Transverse colon (tissue), 4 donors: ENCODE measurements at regions not wholly inside any gene's neighbourhood (a gene's known extent, or its start where the extent isn't known, plus 50 kb on each side); places are given as distances from the start of the nearest gene placed in this dataset.

Experiments used
- DNase-seq: peaks from one replicate; pipeline ENCODE4 v3.0.0-alpha.2; 2019
- H3K27ac ChIP-seq, 4 donors: fragments of 200-600 bp; sonication (generic); 2 replicates each; pipeline ENCODE4 v1.5.1; 2016 to 2018; ENCODE audit warnings: inconsistent platforms in 4 of 4
- H3K27me3 ChIP-seq: fragments of 200-600 bp; sonication (generic); 2 replicates; pipeline ENCODE4 v1.5.1; 2017; ENCODE audit warnings: inconsistent platforms
- H3K36me3 ChIP-seq, 4 donors: fragments of 200-600 bp; sonication (generic); 2 replicates each; pipeline ENCODE4 v1.5.1; 2017 to 2019; ENCODE audit warnings: inconsistent platforms in 4 of 4
- H3K4me1 ChIP-seq, 4 donors: fragments of 200-600 bp; sonication (generic); 2 replicates each; pipeline ENCODE4 v1.5.1; 2017 to 2020; ENCODE audit warnings: inconsistent platforms in 4 of 4
- H3K4me3 ChIP-seq, 4 donors: fragments of 200-600 bp; sonication (generic); 1 replicate in 1 of 4; 2 replicates in 3 of 4; pipeline versions ENCODE4 v1.5.1 to v1.6.1; 2017 to 2019; ENCODE audit warnings: inconsistent platforms in 4 of 4
- H3K9me3 ChIP-seq, 2 donors: fragments of 200-600 bp; sonication (generic); 2 replicates each; pipeline ENCODE4 v1.5.1; 2017 to 2019; ENCODE audit warnings: inconsistent platforms in 2 of 2
- EP300 ChIP-seq: sonication (generic); formaldehyde crosslinking; IDR thresholded peaks from one replicate; pipeline ENCODE4 v1.6.1; 2017; ENCODE audit warnings: antibody characterized with exemption, low read depth
- POLR2A ChIP-seq: fragments of 450-650 bp; IDR thresholded peaks from one replicate; pipeline ENCODE4 v1.6.1; 2016; ENCODE audit warnings: antibody characterized with exemption, mild to moderate bottlenecking, moderate library complexity
- POLR2AphosphoS5 ChIP-seq, 3 donors: sonication (generic); formaldehyde crosslinking; IDR thresholded peaks; one replicate each; pipeline ENCODE4 v1.6.1; 2016; ENCODE audit warnings: antibody characterized with exemption in 3 of 3
- WGBS, 2 donors: methylation state at CpG; one replicate each; pipeline ENCODE4 v1.1.5; 2018; ENCODE audit warnings: low coverage in 1 of 2; 5-methylcytosine and 5-hydroxymethylcytosine counted together
- in situ Hi-C, 4 donors: fragments of 200-750 bp; cut with MboI; loops; one replicate each; pipeline versions ENCODE4 v1.15.0 to v1.15.1; 2017; ENCODE audit warnings: low sequenced_read_pairs in 3 of 4, low pct_ligation_motif_present in 1 of 4, low pct_unique_long_range_greater_than_20kb in 1 of 4
- intact Hi-C: fragments of 100-400 bp; cut with DNase I; formaldehyde crosslinking; loops from one replicate; pipeline ENCODE4 v1.15.1; 2023; ENCODE audit warnings: low total_unique reads
- TF ChIP-seq, protein P1 (sequence below), 5 experiments: fragments of 200-600 bp in 3 of 5; fragments of 450-650 bp in 2 of 5; sonication (generic) in 3 of 5; IDR thresholded peaks; 1 replicate in 2 of 5; 2 replicates in 3 of 5; pipeline ENCODE4 v1.5.1; 2016 to 2017; ENCODE audit warnings: antibody characterized with exemption in 5 of 5, inconsistent platforms in 3 of 5, mild to moderate bottlenecking in 2 of 5, moderate library complexity in 1 of 5

DNA sequence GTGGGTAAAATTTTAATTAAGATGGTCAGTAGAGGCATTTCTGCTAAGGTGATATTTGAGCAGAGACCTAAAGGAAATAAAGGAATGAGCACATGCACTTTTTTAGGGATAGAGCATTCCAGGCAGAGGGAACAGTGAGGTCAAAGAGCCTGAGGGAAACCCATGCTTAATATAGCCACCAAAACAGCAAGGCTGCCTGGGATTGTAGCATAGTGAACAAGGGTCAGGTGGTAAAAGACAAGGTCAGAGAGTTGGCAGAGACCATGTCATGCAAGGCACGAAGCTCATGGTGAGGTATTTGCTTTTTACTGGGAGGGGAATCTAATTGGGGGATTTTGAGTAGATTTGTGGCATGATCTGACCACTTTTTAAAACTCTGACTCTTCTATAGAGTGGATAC, 344.6 kb upstream of the LRRC7 start:
- Histone ChIP-seq H3K27me3 (no peaks in the 10 kb centered on the region), H3K4me1 (no peaks in the 10 kb centered on the region), H3K36me3 (no peaks in the 10 kb centered on the region), H3K9me3 (no peaks in the 10 kb centered on the region), H3K4me3 (no peak overlapping the region), H3K27ac (no peak overlapping the region)
- DNase-seq = no peak
- in situ Hi-C loops = no loop called here
- no peak for TF ChIP-seq POLR2AphosphoS5 (IDR thresholded peaks at IDR 0.05)
- TF ChIP-seq, protein P1, sequence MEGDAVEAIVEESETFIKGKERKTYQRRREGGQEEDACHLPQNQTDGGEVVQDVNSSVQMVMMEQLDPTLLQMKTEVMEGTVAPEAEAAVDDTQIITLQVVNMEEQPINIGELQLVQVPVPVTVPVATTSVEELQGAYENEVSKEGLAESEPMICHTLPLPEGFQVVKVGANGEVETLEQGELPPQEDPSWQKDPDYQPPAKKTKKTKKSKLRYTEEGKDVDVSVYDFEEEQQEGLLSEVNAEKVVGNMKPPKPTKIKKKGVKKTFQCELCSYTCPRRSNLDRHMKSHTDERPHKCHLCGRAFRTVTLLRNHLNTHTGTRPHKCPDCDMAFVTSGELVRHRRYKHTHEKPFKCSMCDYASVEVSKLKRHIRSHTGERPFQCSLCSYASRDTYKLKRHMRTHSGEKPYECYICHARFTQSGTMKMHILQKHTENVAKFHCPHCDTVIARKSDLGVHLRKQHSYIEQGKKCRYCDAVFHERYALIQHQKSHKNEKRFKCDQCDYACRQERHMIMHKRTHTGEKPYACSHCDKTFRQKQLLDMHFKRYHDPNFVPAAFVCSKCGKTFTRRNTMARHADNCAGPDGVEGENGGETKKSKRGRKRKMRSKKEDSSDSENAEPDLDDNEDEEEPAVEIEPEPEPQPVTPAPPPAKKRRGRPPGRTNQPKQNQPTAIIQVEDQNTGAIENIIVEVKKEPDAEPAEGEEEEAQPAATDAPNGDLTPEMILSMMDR (IDR thresholded peaks at IDR 0.05) = no peak
- intact Hi-C loops = no loop called here
- WGBS, 2 donors = 30% methylated on average over 1 of the region's 1 CpG; no CpG with 5 or more reads in 1 of the 2 donors

DNA sequence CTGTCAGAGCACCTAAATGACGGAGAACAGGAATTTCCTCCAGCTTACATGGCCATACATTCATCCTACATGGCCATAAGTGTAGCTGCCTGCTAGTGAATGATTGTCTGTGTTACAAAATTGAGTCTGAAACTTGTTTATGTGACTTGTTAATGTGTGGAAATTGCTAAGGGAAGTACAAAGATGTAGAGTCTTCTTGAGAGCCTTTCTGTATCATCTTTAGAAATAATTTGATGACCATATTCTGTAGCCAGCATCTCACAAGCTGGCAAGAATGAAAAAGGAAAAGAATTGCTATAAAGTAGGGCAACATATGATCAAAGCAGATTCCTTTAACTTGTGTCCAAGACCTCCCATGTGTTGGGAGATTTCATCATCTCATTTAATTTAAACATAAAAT, 339.2 kb upstream of the LRRC7 start:
- no peak for DNase-seq
- TF ChIP-seq POLR2A = no peak
- TF ChIP-seq, protein P1 (IDR thresholded peaks at IDR 0.05) = no peak
- TF ChIP-seq POLR2AphosphoS5 (IDR thresholded peaks at IDR 0.05) = no peak
- TF ChIP-seq EP300 = no peak
- H3K4me1 ChIP-seq = no peaks in the 10 kb centered on the region
- no peak overlapping the region for H3K4me3 ChIP-seq
- 0% methylated on average over 1 of the region's 1 CpG for WGBS, 2 donors
- H3K9me3 ChIP-seq = no peaks in the 10 kb centered on the region
- intact Hi-C loops = no loop called here
- H3K27me3 ChIP-seq = no peaks in the 10 kb centered on the region
- H3K27ac ChIP-seq = no peak overlapping the region
- in situ Hi-C loops = no loop called here
- H3K36me3 ChIP-seq = no peaks in the 10 kb centered on the region

DNA sequence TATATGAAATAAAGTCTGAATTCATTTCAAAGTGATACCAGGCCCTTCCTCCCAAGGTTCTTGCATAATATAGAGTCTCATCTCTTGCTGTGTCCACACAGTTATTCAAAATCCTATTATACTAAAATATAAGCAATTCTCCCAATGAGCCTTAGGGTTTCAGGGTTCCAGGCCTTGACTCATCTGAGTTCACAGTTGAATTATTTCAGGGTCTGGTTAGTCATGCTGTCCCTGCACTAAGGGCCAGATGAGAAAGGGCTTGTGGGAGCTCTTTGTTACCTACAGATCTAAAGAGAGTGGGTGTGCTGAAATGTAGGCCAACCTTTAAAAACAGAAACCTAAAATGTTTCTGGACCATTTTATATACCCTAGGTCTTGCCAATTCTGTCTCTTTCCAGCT, 337.5 kb upstream of the LRRC7 start:
- Histone ChIP-seq H3K4me3 (no peak overlapping the region), H3K27ac (no peak overlapping the region), H3K36me3 (no peaks in the 10 kb centered on the region), H3K9me3 (no peaks in the 10 kb centered on the region), H3K27me3 (no peaks in the 10 kb centered on the region), H3K4me1 (no peaks in the 10 kb centered on the region)
- TF ChIP-seq POLR2AphosphoS5 (IDR thresholded peaks at IDR 0.05) = no peak
- TF ChIP-seq EP300 = no peak
- no peak for TF ChIP-seq POLR2A
- TF ChIP-seq, protein P1 (IDR thresholded peaks at IDR 0.05) = no peak
- in situ Hi-C loops (no loop called here), intact Hi-C loops (no loop called here)
- no peak for DNase-seq

DNA sequence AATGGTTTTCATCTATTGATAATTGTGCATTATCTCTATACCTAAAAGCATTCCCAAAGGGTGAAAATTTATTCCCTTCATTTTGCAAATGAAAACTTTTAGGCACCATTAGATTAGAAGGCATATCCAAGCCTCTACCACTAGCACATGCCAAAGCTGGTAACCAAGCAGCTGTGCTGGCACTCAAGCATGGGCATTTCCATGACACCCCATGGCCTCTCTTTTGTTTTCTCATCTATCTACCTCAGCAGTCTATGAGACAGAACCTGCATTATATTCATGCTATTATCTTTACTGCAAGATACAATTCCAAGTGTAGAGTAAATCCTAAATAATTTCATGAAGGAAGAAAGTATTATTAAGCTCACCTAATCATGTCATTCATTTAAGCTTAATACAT, 334.3 kb upstream of the LRRC7 start:
- intact Hi-C loops = no loop called here
- DNase-seq = no peak

More for the DNA sequence above, 334.3 kb upstream of the LRRC7 start:
- H3K27ac ChIP-seq = no peak overlapping the region
- H3K9me3 ChIP-seq = no peaks in the 10 kb centered on the region
- in situ Hi-C loops = no loop called here
- no peak for TF ChIP-seq EP300
- TF ChIP-seq, protein P1 (IDR thresholded peaks at IDR 0.05) = no peak
- TF ChIP-seq POLR2AphosphoS5 (IDR thresholded peaks at IDR 0.05) = no peak
- TF ChIP-seq POLR2A = no peak
- no peaks in the 10 kb centered on the region for H3K36me3 ChIP-seq
- H3K27me3 ChIP-seq = no peaks in the 10 kb centered on the region
- no peak overlapping the region for H3K4me3 ChIP-seq
- no peaks in the 10 kb centered on the region for H3K4me1 ChIP-seq
